Peyer's patch (tissue), 4 donors: ENCODE measurements at regions not wholly inside any gene's neighbourhood (a gene's known extent, or its start where the extent isn't known, plus 50 kb on each side); places are given as distances from the start of the nearest gene placed in this dataset.

Source experiments
- DNase-seq, 3 donors: peaks; one replicate each; pipeline ENCODE4 v3.0.0-alpha.2; 2017 to 2019
- H3K27ac ChIP-seq, 4 donors: fragments of 200-600 bp; sonication (generic); one replicate each; pipeline ENCODE4 v1.5.1; 2016 to 2019
- H3K27me3 ChIP-seq, 2 donors: fragments of 200-600 bp; sonication (generic); one replicate each; pipeline ENCODE4 v1.5.1; 2019
- H3K36me3 ChIP-seq, 3 donors: fragments of 200-600 bp; sonication (generic); one replicate each; pipeline ENCODE4 v1.5.1; 2016 to 2019
- H3K4me1 ChIP-seq, 4 donors: fragments of 200-600 bp; sonication (generic); one replicate each; pipeline ENCODE4 v1.5.1; 2016 to 2019
- H3K4me3 ChIP-seq, 4 donors: fragments of 200-600 bp; sonication (generic); 1 replicate in 3 of 4; 2 replicates in 1 of 4; pipeline ENCODE4 v1.5.1; 2016 to 2019; ENCODE audit warnings: mild to moderate bottlenecking in 1 of 4
- H3K9me3 ChIP-seq, 4 donors: fragments of 200-600 bp; sonication (generic); one replicate each; pipeline ENCODE4 v1.5.1; 2016 to 2019; ENCODE audit warnings: mild to moderate bottlenecking in 1 of 4
- POLR2A ChIP-seq, 2 donors: fragments of 450-650 bp; IDR thresholded peaks; one replicate each; pipeline ENCODE4 v1.5.1; 2017; ENCODE audit warnings: antibody characterized with exemption in 2 of 2, mild to moderate bottlenecking in 2 of 2, moderate library complexity in 2 of 2
- TF ChIP-seq, protein P1 (sequence below), 6 experiments: fragments of 450-650 bp in 4 of 6; fragments of 200-600 bp in 2 of 6; sonication (generic) in 1 of 6; IDR thresholded peaks; one replicate each; pipeline ENCODE4 v1.5.1; 2017 to 2019; ENCODE audit warnings: antibody characterized with exemption in 6 of 6, mild to moderate bottlenecking in 3 of 6, moderate library complexity in 1 of 6

DNA sequence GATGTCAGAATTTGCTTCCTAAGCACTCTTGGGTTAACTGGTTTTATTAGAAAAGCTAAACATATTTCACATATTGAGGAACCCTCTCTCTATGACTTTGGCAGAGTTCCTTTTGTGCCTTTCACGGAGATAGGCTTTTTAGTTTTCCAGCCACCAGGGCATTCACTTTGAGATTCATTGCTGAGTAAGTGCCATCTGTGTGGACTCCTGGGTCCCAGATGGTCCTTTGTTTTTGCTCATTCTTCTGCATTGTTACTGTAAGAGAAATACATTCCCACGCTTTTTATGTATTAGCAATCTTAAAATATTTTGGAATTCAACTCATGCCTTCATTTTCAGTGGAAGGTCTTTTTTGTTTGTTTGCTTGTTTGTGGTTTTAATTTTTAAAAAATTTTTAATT is 76.3 kb upstream of the PHACTR2 start:
- TF ChIP-seq, protein P1, sequence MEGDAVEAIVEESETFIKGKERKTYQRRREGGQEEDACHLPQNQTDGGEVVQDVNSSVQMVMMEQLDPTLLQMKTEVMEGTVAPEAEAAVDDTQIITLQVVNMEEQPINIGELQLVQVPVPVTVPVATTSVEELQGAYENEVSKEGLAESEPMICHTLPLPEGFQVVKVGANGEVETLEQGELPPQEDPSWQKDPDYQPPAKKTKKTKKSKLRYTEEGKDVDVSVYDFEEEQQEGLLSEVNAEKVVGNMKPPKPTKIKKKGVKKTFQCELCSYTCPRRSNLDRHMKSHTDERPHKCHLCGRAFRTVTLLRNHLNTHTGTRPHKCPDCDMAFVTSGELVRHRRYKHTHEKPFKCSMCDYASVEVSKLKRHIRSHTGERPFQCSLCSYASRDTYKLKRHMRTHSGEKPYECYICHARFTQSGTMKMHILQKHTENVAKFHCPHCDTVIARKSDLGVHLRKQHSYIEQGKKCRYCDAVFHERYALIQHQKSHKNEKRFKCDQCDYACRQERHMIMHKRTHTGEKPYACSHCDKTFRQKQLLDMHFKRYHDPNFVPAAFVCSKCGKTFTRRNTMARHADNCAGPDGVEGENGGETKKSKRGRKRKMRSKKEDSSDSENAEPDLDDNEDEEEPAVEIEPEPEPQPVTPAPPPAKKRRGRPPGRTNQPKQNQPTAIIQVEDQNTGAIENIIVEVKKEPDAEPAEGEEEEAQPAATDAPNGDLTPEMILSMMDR (IDR thresholded peaks at IDR 0.05), result no peak
- TF ChIP-seq POLR2A (IDR thresholded peaks at IDR 0.05), result no peak
- no peak overlapping the region for H3K27ac ChIP-seq

DNA sequence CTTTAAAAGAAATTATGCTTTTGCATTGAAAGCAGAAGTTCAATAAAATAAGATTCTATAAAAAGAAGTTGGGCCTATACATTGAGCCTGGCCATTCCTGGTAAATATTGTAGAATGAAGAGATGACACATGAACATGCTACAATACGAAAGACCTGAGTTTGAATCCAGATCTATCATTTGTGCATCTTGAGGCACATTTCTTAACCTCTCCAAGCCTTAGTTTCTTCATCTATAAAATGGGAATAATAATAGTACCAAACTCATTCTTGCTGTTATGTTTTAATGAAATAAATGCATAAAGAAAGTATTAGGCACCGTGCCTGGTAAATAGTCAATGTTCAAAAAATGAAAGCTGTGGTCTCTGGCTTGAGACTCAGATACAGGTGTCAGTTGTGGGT is 76.9 kb upstream of the PHACTR2 start:
- TF ChIP-seq, protein P1 (IDR thresholded peaks at IDR 0.05), result no peak
- no peak for TF ChIP-seq POLR2A (IDR thresholded peaks at IDR 0.05)
- Histone ChIP-seq H3K9me3 (no peaks in the 10 kb centered on the region), H3K27me3 (no peaks in the 10 kb centered on the region), H3K4me1 (no peaks in the 10 kb centered on the region), H3K4me3 (no peak overlapping the region), H3K27ac (no peak overlapping the region), H3K36me3 (no peaks in the 10 kb centered on the region)
- no peak for DNase-seq

More for the DNA sequence above, 76.3 kb upstream of the PHACTR2 start:
- DNase-seq, result no peak
- no peak overlapping the region for H3K4me3 ChIP-seq
- no peaks in the 10 kb centered on the region for H3K27me3 ChIP-seq
- no peaks in the 10 kb centered on the region for H3K36me3 ChIP-seq
- H3K4me1 ChIP-seq, result no peaks in the 10 kb centered on the region
- H3K9me3 ChIP-seq, result no peaks in the 10 kb centered on the region

DNA sequence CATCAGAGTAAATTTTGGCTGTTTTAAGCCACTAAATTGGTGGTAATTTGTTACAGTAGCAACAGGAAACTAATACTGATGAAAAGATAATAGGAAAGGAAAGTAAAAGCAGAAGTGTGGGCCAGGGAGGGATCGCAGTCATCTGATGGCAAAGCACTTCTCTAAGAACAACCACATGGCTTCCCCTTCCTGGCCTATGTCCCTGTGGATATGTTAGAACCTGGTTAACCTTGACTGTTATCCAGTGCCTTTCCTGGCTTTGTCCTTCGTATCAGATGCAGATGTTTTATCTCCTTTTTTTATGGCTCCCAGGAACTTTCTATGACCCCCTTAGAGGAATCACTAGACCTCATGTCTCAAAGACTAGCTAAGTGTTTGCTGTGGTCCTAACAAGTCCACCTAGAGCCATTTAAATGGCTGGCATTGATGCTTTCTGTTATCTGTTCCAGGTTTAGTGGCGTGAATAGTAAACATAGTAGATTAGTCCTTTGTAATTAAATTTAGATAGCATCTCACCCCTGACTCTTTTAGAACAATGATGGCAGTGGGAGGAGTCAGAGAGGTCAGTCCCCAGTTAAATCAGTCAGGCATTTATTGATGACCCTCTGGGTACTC is 79.2 kb upstream of the PHACTR2 start:
- Histone ChIP-seq H3K4me1 (peaks cover 0 to 4% (median 0%) of the 10 kb centered on the region in 4 donors), H3K27me3 (no peaks in the 10 kb centered on the region), H3K36me3 (no peaks in the 10 kb centered on the region), H3K9me3 (no peaks in the 10 kb centered on the region), H3K27ac (no peak overlapping the region), H3K4me3 (no peak overlapping the region)
- no peak for DNase-seq
- TF ChIP-seq POLR2A (IDR thresholded peaks at IDR 0.05), result no peak
- TF ChIP-seq, protein P1 (IDR thresholded peaks at IDR 0.05), result no peak

DNA sequence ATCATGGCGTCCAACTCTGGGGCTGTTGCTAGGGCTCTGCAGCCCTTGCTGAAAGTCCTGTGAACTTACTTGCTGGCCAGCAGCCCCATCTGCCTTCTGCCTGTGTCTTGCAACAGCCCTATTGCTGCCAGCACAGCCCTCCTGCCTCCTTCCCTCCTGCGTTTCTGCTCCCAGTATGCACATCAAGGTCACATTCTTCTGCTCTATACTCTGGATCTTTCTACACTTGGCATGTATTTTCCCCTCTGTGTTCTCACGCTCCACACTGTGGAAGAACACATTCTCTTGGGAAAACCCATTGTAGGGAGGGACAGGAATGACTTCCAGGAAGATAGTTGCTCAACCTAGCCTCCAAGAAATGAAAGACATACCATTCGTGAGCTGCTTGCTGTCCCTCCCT is 80.9 kb upstream of the PHACTR2 start:
- Histone ChIP-seq H3K36me3 (no peaks in the 10 kb centered on the region), H3K27ac (no peak overlapping the region), H3K4me3 (no peak overlapping the region), H3K27me3 (no peaks in the 10 kb centered on the region), H3K9me3 (no peaks in the 10 kb centered on the region), H3K4me1 (peaks cover 0 to 4% (median 0%) of the 10 kb centered on the region in 4 donors)
- TF ChIP-seq POLR2A (IDR thresholded peaks at IDR 0.05), result no peak
- TF ChIP-seq, protein P1 (IDR thresholded peaks at IDR 0.05), result no peak
- no peak for DNase-seq

DNA sequence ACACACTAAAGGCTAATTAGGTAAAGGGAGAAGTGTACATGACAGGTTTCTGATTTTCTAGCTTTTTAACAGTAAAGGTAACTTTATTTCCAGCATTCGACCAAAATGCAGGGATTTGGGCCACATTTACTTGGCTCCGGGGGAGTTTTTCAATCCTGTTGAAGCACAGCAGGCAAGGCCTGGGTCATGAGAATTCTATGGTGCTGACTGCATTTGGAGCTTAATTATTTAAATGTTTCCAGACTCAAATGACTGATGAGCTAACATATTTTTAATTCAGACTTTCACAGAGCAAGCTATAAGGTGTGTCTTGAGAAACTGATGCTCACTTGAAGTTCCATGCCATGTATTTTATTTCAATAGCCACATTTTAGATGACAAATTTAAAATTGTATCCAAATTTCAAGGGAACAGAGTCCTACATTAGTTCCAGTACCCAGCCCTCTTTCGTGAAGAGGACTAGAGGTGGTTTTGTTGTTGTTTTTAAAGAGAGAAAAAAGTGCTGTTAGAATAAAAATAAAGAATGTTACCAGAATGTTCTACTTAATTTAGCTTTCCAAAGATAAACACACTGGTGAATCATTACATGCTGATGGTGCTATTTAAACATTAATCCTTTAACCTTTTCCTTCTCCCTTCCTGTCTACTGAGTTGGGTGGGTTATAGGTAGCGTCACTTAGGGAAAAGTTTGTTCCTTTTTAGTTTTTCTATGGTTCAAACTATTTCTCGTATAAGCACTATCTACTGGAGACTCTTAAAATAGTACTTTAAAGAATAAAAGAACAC is 82.3 kb upstream of the PHACTR2 start:
- Histone ChIP-seq H3K27me3 (no peaks in the 10 kb centered on the region), H3K4me3 (no peak overlapping the region), H3K27ac (no peak overlapping the region), H3K36me3 (no peaks in the 10 kb centered on the region), H3K4me1 (peaks cover 0 to 4% (median 0%) of the 10 kb centered on the region in 4 donors), H3K9me3 (no peaks in the 10 kb centered on the region)
- TF ChIP-seq, protein P1 (IDR thresholded peaks at IDR 0.05), result no peak
- no peak for TF ChIP-seq POLR2A (IDR thresholded peaks at IDR 0.05)
- DNase-seq, result no peak
